GM18508 (cell line): ENCODE measurements at regions not wholly inside any gene's neighbourhood (a gene's known extent, or its start where the extent isn't known, plus 50 kb on each side); places are given as distances from the start of the nearest gene placed in this dataset.

Source experiments
- ATAC-seq: cut with Tn5 transposase; IDR thresholded peaks from one replicate; pipeline ENCODE4 v1.9.1; 2021; ENCODE audit warnings: moderate number of reproducible peaks; ENCODE audit not compliant: insufficient read depth, unreplicated experiment

DNA sequence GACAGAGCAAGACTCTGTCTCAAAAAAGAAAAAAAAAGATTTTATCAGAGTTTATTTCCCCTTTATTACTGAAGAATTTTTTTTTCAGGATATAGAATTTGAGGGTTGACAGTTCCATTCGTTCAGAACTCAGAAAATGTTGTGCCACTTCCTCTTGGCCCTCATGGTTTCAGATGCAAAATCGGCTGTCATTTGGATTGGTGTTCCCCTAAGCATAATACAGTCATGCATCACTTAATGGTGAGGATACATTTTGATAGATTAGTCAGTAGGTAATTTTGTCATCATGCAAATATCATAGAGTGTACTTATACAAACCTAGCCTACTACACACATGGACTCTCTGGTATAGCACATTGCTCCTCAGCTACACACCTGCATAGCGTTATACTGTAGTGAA is 263.9 kb upstream of the RTL1 start:
- no peak for ATAC-seq

GRCh38 chr14:101169267-101169666 is 265.7 kb upstream of the RTL1 start:
- no peak for ATAC-seq

GRCh38 chr14:101171650-101172049 is 268.1 kb upstream of the RTL1 start:
- no peak for ATAC-seq

DNA sequence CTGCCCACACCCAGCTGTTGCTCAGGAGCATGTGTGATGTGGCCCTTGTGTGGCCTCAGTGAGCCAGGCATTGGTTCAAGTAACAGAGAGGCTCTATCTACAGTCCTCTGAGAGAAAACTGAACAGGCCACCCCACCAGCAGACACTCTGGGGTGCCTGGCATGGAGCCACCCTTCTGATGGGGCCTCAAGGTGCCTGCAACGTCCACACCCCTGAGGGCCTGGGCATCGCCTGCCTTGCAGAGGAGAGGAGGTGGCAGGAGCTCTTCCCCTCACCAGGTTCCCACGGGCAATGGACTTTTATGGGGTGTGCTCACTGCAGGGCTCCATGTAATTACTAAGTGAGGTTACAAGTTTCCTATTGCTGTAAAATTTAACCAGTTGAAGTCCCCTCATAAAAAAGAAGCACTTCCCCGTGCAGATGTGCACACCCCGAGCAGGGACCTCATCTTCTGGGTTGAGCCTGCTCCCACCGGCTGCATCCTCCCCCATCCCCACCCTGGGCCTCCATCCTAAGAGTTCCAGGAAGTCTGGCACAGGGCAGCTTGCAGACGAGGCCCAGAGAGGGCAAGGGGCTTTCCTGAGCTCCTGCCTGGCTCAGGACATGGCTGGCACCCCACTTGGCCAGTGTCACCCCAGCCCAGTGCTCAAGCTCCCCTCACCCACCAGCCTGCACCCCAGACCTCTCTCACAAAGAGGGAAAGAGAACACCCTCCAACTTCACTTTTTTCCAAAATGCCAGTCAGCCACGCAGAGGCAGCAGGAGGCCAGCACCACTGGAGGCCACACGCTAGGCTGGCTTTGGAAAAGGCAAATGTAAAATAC is 270.4 kb upstream of the RTL1 start:
- ATAC-seq, result no peak

DNA sequence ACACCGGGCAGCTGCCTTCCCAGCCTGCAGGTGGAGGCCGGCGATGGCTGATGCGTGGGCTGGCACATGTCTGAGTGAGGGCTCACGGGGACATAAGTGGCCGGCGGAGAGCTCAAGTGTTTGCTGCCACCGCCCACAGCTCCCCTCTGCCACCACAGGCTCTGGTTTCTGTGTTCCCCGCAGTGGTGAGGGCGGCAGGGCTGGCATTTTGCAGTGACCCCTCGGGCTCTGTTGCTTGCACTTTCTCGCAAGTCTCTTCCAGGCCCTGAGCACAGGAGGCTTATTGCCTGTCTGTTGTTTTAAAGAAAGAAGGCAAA is 271.0 kb upstream of the RTL1 start:
- ATAC-seq, result no peak

GRCh38 chr14:101174980-101175606 is 271.6 kb upstream of the RTL1 start:
- no peak for ATAC-seq

GRCh38 chr14:101175731-101176534 is 272.4 kb upstream of the RTL1 start:
- ATAC-seq, result no peak

DNA sequence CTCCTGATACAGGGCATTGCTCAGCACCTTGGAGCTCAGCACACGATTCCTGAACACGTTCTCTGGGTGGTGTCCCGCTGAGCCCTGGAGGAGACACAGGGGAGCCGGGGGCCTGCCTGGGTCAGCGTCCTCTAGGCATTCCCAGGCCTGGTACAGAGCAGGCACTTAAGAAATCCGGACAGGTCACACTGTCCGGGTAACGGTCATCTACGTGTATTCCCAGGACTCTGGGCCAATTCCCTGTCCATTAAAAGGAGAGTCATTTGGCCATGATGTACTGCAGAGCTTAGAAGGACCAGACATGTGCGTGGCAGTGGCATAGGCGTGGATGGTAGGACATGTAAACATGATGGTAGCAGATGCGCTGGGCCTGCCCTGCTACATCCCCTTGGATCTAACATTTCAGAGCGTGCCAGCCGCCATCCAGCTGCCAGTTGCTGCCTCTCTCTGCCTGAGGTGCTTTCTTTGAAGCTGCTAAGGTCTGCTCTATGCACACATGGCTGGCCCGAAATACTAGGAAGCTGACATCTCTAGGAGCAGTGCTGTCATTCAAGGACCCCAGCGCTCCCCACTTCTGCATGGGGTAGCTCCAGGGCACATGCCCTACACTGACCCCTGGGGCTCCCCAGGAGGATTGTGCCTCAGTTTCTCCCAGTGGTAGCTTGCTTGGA is 273.1 kb upstream of the RTL1 start:
- ATAC-seq, result no peak

- ATAC-seq, result no peak
Measured at GRCh38 chr14:101177301-101177971, 273.9 kb upstream of the RTL1 start.

DNA sequence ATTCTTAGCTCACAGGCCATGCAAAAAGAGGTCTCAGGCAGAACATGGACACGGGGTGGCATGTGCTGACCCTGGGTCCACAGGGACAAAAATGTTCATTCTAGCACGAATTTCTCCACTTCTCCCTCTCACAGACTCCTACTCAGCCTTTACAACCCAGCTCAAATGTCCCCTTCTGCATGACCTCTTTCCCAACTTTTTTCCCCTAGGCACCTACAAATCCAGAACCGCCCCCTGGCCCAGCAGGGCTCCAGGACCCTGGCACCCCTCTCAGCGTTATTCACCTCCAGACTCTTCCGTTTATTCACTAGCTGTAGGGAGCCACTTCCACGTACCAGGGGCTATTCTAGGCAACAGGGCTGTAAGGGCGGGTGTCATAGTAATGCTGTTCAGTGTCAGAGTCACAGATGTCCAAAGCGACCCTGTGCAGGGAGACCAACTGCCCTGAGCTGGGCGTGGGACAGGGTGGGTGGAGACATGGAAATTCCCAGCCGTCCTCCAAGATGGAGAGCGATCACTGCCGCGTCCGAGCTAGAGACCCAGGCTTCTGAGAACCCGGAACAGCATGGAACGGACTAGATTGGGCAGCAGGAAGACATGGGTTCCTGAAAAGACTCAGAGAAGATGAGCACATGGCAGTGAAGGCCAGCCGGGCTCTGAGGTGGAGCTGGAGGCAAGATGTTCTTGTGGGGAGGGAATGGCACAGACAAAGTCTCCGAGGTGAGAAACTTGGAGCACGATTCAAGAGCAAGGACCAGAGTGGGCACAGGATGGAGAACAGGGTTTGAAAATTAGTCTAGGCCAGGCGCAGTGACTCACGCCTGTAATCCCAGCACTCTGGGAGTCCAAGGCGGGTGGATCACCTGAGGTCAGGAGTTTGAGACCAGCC is 274.9 kb upstream of the RTL1 start:
- no peak for ATAC-seq

GRCh38 chr14:101179691-101180211 is 276.2 kb upstream of the RTL1 start:
- ATAC-seq, result no peak

DNA sequence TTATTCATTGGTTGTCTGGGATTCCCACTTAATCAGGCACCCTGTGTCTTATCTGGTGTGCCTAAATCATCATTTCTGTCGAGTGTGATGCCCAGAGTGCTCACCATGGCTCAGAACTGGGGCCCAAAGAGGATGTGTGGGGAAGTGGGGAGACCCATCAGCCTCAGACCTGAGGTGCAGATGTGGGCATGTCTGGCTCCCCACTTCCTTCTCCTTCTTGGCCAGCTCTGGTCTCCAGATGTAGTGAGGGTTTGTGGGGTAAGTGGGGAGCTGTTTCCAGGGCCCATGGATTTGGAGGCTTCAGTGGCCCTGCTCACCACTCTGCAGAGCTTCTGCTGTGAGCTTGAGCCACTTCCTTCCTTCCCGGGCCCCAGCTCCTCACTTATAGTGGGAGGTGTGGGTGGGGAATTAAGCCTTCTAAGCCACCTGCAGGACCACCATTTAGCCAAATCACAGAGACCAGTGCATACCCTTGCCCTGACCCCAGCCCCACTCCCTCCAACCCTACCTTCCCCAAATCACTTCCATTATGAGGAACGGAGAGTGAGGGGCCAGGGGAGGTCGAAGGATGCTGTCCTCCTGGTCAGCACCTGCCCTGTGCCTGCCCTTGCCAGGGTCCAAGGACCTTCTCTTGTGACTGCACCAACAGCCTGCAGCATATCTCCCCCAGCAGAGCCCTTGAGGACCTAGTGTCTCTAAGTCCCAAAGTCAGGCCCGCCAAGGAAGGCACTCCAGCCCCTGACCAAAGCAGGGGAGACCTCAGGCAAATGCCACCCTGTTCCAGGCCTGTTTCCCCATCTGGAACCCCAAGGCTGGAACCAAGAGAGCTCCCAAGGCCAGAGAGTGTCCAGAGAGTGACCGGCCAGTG is 278.2 kb upstream of the RTL1 start:
- no peak for ATAC-seq

DNA sequence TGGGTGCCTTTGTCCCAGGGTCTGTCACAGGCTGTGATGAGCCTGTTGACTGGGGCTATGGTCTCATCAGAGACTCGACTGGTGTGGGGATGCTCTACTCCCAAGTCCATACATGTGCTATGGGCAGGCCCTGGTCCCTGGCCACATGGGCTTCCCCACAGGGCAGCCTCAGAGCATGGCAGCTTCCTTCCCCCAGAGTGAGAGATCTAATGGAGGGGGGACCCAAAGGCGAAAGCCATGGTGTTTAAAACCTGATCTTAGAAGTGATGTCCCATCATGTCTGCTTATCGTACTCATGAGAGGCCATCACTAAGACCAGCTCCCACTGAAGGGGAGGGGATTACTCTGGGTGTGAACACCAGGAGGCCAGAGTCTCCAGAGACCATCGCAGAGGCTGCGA is 279.0 kb upstream of the RTL1 start:
- ATAC-seq, result no peak

DNA sequence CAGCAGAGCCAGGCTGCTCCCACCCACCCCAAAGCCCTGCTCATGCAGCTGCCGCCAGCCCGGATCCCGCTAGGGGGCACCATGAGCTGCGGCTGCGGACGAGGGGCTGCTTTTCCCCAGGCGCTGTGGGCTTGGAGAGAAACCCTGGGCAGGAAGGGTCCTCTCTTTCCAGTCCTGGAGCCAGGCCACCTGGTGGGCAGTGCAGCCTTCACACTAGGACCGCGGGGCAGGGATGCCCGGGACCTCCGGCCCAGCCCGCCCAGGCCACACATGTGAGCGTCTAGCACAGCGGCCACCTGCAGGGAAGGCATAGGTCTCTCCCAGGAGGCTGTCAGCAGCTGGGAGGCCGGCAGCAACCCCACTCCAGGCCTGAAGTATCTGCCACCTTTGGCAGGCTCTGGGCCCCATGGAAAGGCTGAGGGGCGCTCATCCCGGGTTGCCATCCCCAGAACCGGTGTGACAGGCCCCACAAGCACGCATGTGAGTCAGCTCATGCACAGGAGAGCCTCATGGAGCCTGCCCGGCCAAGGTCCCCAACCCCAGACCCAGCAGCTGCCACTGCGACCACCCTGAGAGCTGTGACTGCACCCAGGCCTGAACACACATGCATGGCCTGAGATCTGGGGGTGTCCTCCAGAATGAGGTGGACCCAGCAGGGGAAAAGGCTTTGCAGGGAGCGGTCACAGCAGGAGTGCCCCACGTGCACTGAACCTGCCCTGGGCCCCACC is 280.0 kb upstream of the RTL1 start:
- no peak for ATAC-seq

DNA sequence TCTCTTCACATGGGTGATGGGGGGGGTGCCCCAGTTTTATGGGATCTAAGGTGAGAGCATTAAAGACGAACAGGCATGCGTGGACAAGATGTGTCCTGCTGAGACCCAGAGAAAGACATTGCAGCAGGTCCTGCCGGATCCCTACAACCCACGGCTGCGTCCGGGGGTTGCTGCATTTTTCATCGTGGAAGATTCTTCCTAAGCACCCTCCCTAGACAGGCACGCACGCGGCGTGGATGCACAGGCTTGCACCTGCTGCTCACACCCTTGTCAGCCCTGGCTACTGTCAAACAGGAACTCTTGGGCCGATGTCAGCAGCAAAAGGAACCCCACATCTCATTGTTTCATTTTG is 280.6 kb upstream of the RTL1 start:
- no peak for ATAC-seq

DNA sequence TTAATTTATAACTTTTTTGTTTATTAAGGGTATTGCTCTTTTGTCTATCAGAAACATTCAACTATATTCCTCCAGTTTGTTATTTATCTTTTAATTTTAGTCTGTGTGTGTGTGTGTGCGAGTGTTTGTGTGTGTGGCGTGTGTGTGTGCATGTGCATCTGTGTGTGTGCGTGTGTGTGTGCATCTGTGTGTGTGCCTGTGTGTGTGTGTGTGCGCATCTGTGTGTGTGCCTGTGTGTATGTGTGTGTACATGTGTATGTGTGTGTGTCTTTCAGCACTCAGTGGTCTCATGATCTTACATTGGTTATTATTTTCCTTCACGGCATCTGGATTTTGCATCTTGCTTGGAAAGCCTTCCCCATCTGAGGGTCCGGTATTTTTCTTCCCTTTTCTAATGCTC is 281.1 kb upstream of the RTL1 start:
- no peak for ATAC-seq

GRCh38 chr14:101185073-101185835 is 281.7 kb upstream of the RTL1 start:
- ATAC-seq, result no peak
